K562 (cell line): ENCODE measurements at regions not wholly inside any gene's neighbourhood (a gene's known extent, or its start where the extent isn't known, plus 50 kb on each side); places are given as distances from the start of the nearest gene placed in this dataset.

Source experiments
- ATAC-seq: fragments of 200-7000 bp; cut with Tn5 transposase; 3 replicates; pipeline ENCODE4 v1.9.1; 2020; ENCODE audit warnings: moderate library complexity
- BruUV-seq: library from RNA; stranded (reverse); fragments of 400-500 nt; replicated peaks from 2 replicates; lab custom pipeline; 2021; lab: Mats Ljungman, UMichigan
- CTCF ChIA-PET: fragments of 300-600 bp; formaldehyde crosslinking; extraction: SDS; loops from one replicate; lab custom pipeline; 2021; ENCODE audit warnings: low intra/inter-chr PET ratio; lab: Yijun Ruan, JAX
- POLR2A ChIA-PET: fragments of 300-600, 350-650 bp; sonication (Branson Sonifier 250); formaldehyde crosslinking; extraction: SDS; loops from one replicate; lab custom pipeline; 2021; ENCODE audit warnings: antibody characterized with exemption, inconsistent platforms; lab: Yijun Ruan, JAX
- DNase-seq, 4 experiments: peaks; one replicate each; pipeline versions ENCODE4 v3.0.0 to v3.0.0-alpha.2; 2011 to 2018; ENCODE audit warnings: low spot score in 3 of 4, mixed read lengths in 3 of 4; ENCODE audit errors: extremely low read depth in 1 of 4
- FAIRE-seq: peaks from 2 replicates; lab custom pipeline; 2011; peaks lifted over from hg19 to GRCh38; lab: Jason Lieb, UNC
- H2AFZ ChIP-seq: 2 replicates; pipeline ENCODE4 v1.6.0; 2011; ENCODE audit warnings: low read depth, low read length, control low read depth, inconsistent platforms
- H3K27ac ChIP-seq: fragments of 200-600 bp; 3 replicates; pipeline ENCODE4 v1.8.0; 2011; ENCODE audit warnings: low read depth, mild to moderate bottlenecking, control low read depth, inconsistent platforms, low read length, moderate library complexity, mixed read lengths; ENCODE audit errors: extremely low read depth
- H3K27me3 ChIP-seq, 2 experiments: fragments of 300-600 bp in 1 of 2; 2 replicates in 1 of 2; 3 replicates in 1 of 2; pipeline versions ENCODE4 v1.6.0 to v1.8.0; 2011; ENCODE audit warnings: inconsistent platforms in 2 of 2, low read length in 2 of 2, mild to moderate bottlenecking in 1 of 2, mixed read lengths in 1 of 2, moderate library complexity in 1 of 2; ENCODE audit not compliant: control insufficient read depth in 2 of 2, insufficient read depth in 2 of 2
- H3K36me3 ChIP-seq: fragments of 300-600 bp; 3 replicates; pipeline ENCODE4 v1.8.0; 2011; ENCODE audit warnings: mild to moderate bottlenecking, low read length, inconsistent platforms; ENCODE audit not compliant: control insufficient read depth, insufficient read depth
- H3K4me1 ChIP-seq, 2 experiments: fragments of 200-600 bp in 1 of 2; replicated peaks in 1 of 2; 2 replicates in 1 of 2; 3 replicates in 1 of 2; pipeline versions ENCODE4 v1.5.1 to v1.8.0; 2011; ENCODE audit warnings: inconsistent platforms in 2 of 2, low read length in 2 of 2, mild to moderate bottlenecking in 1 of 2, mixed read lengths in 1 of 2, moderate library complexity in 1 of 2; ENCODE audit not compliant: control insufficient read depth in 2 of 2, insufficient read depth in 2 of 2
- H3K4me2 ChIP-seq: 2 replicates; pipeline ENCODE4 v1.6.1; 2011; ENCODE audit warnings: low read length, control low read depth, inconsistent platforms, mixed read lengths; ENCODE audit not compliant: insufficient read depth
- H3K4me3 ChIP-seq: fragments of 200-600 bp; sonication (generic), shearing (Covaris generic); 2 replicates; pipeline ENCODE4 v1.5.1; 2016; ENCODE audit warnings: control low read depth, inconsistent platforms
- H3K79me2 ChIP-seq: fragments of 200-600 bp; 3 replicates; pipeline ENCODE4 v1.8.0; 2011; ENCODE audit warnings: low read length, inconsistent platforms; ENCODE audit not compliant: control insufficient read depth, insufficient read depth
- H3K9ac ChIP-seq, 2 experiments: 2 replicates each; pipeline versions ENCODE4 v1.6.0 to v1.6.1; 2011; ENCODE audit warnings: low read depth in 2 of 2, low read length in 2 of 2, control low read depth in 1 of 2, inconsistent platforms in 1 of 2, mild to moderate bottlenecking in 1 of 2, mixed read lengths in 1 of 2; ENCODE audit not compliant: insufficient read depth in 1 of 2
- H3K9me1 ChIP-seq: one replicate; pipeline ENCODE4 v1.6.0; 2011; ENCODE audit warnings: inconsistent platforms, mild to moderate bottlenecking, low read length, moderate library complexity; ENCODE audit not compliant: control insufficient read depth, insufficient read depth
- H3K9me3 ChIP-seq: replicated peaks from 2 replicates; pipeline ENCODE4 v1.5.1; 2011; ENCODE audit warnings: low read depth, low read length, inconsistent platforms; ENCODE audit not compliant: control insufficient read depth, insufficient read depth
- H4K20me1 ChIP-seq: replicated peaks from 2 replicates; pipeline ENCODE4 v1.6.1; 2011; ENCODE audit warnings: low read length, inconsistent platforms, mixed read lengths; ENCODE audit not compliant: control insufficient read depth, insufficient read depth
- BCL6 ChIP-seq: fragments of 250-450 bp; sonication (Bioruptor Pico); IDR thresholded peaks from 2 replicates; pipeline ENCODE4 v1.4.0; 2020
- MAFK ChIP-seq: IDR thresholded peaks from 2 replicates; pipeline ENCODE4 v1.6.1; 2011; ENCODE audit warnings: low read length, improper control_type of control experiment
- TAF7 ChIP-seq: fragments of 450-650 bp; IDR thresholded peaks from 2 replicates; pipeline ENCODE4 v1.6.1; 2016; ENCODE audit warnings: missing genetic modification characterization, missing compliant biosample characterization
- TEAD2 ChIP-seq: fragments of 450-650 bp; IDR thresholded peaks from 2 replicates; pipeline ENCODE4 v1.6.1; 2016; ENCODE audit warnings: missing genetic modification characterization, control low read depth, missing compliant biosample characterization
- THRB ChIP-seq: fragments of 450-650 bp; formaldehyde crosslinking; conservative IDR thresholded peaks from 2 replicates; pipeline ENCODE4 v1.4.0; 2022; ENCODE audit warnings: mild to moderate bottlenecking, missing genetic modification characterization
- ZNF75A ChIP-seq: fragments of 450-650 bp; formaldehyde crosslinking; IDR thresholded peaks from 2 replicates; pipeline ENCODE4 v1.4.0; 2020; ENCODE audit warnings: mild to moderate bottlenecking
- WGBS: fragments of 100-300 bp; shearing (Covaris generic); methylation state at CpG from one replicate; pipeline ENCODE4 v1.1.6; 2016; ENCODE audit warnings: low coverage, mixed read lengths; ENCODE audit not compliant: insufficient coverage; ENCODE audit errors: missing lambda C conversion rate; 5-methylcytosine and 5-hydroxymethylcytosine counted together
- in situ Hi-C: fragments of 300-500 bp; cut with MboI; formaldehyde crosslinking; loops from 4 replicates; pipeline ENCODE4 v1.15.0; 2018; ENCODE audit warnings: inconsistent platforms, mixed read lengths
- intact Hi-C: fragments of 100-400 bp; cut with micrococcal nuclease; formaldehyde crosslinking; loops from 2 replicates; pipeline ENCODE4 v1.14.2; 2022

- intact Hi-C loops (no loop called here), in situ Hi-C loops (no loop called here)
- WGBS, result 38% methylated on average over 1 of the region's 1 CpG
- no peak for ATAC-seq
- POLR2A ChIA-PET, result interaction anchor here (0.7 to 1.4 kb wide), 2 partner anchors 9 to 11 kb away, joined by 3 to 5 read pairs; no protein-coding TSS in a partner anchor
- Histone ChIP-seq H3K9me3 (no peaks in the 10 kb centered on the region), H3K9me1 (no peaks in the 10 kb centered on the region), H3K4me1 (peaks cover 14 to 16% of the 10 kb centered on the region in 2 experiments), H2AFZ (no peak overlapping the region), H3K9ac (no peak overlapping the region), H3K27me3 (no peaks in the 10 kb centered on the region), H3K4me3 (no peak overlapping the region), H3K79me2 (no peaks in the 10 kb centered on the region), H3K27ac (no peak overlapping the region), H3K36me3 (no peaks in the 10 kb centered on the region), H3K4me2 (no peak overlapping the region)
- no TSS peak for BruUV-seq
- CTCF ChIA-PET, result no interaction called here
- no peak for FAIRE-seq
- TF ChIP-seq TAF7 (tag), result no peak
- TF ChIP-seq ZNF75A (CRISPR knock-in tag), result no peak
- TF ChIP-seq MAFK, result no peak
- no peak for TF ChIP-seq BCL6 (CRISPR knock-in tag)
- TF ChIP-seq TEAD2 (tag), result no peak
- no peak for TF ChIP-seq THRB
- TF ChIP-seq, all 486 proteins: peak for 0
- no peaks in the 10 kb centered on the region for H4K20me1 ChIP-seq
- DNase-seq, result no peak
Measured at GRCh38 chr10:31130406-31130805, 98.7 kb upstream of the ZNF438 start.
